ENCODE measurements at regions not wholly inside any gene's neighbourhood (a gene's known extent, or its start where the extent isn't known, plus 50 kb on each side); places are given as distances from the start of the nearest gene placed in this dataset.

GRCh38 chr6:56387621-56388414, 140.4 kb upstream of the COL21A1 start (continued):
- TF ChIP-seq ZNF503 (CRISPR knock-in tag; IDR thresholded peaks at IDR 0.05) (no peak), HIC2 (CRISPR knock-in tag; IDR thresholded peaks at IDR 0.05; ENCODE audit: low read depth) (peak; percentile 70), MED13 (CRISPR knock-in tag; IDR thresholded peaks at IDR 0.05) (peak; percentile 43; the same call in 1 of the 2 replicates), ZNF12 (CRISPR knock-in tag; IDR thresholded peaks at IDR 0.05) (no peak), HMG20B (CRISPR knock-in tag; conservative IDR thresholded peaks at IDR 0.05) (no peak), MAFF (IDR thresholded peaks at IDR 0.05; ENCODE audit: low read depth, low read length) (peak; percentile 75), ZMYM3 (CRISPR knock-in tag; IDR thresholded peaks at IDR 0.05) (peak; percentile 70; the same call in 1 of the 2 replicates), ZNF30 (CRISPR knock-in tag; IDR thresholded peaks at IDR 0.05) (no peak), THAP7 (CRISPR knock-in tag; IDR thresholded peaks at IDR 0.05) (peak; percentile 79; the same call in 1 of the 2 replicates), ZNF138 (CRISPR knock-in tag; IDR thresholded peaks at IDR 0.05; ENCODE audit: low read depth) (no peak), ZHX1 (CRISPR knock-in tag; IDR thresholded peaks at IDR 0.05; ENCODE audit: low read depth) (peak; percentile 46), ZMAT3 (CRISPR knock-in tag; conservative IDR thresholded peaks at IDR 0.05) (peak; percentile 79; the same call in 1 of the 2 replicates), SOX13 (IDR thresholded peaks at IDR 0.05) (0 out of 2 replicates have a peak, but pooled peaks have one; percentile 14), SOX13 (CRISPR knock-in tag; conservative IDR thresholded peaks at IDR 0.05 in 1 of 2, IDR thresholded peaks at IDR 0.05 in 1 of 2) (no peak; a peak in 1 of 4 replicates), THAP9 (CRISPR knock-in tag; IDR thresholded peaks at IDR 0.05; ENCODE audit: borderline replicate concordance) (peak; percentile 59; the same call in 1 of the 2 replicates), ZNF292 (CRISPR knock-in tag; IDR thresholded peaks at IDR 0.05; ENCODE audit: borderline replicate concordance, low read depth) (peak; percentile 79; the same call in 1 of the 2 replicates), ETV6 (CRISPR knock-in tag; conservative IDR thresholded peaks at IDR 0.05) (no peak), MED1 (CRISPR knock-in tag; IDR thresholded peaks at IDR 0.05) (peak; percentile 78; the same call in 1 of the 2 replicates), PHF21A (CRISPR knock-in tag; IDR thresholded peaks at IDR 0.05) (peak; percentile 90)

All from HepG2 (cell line).